NCI-H524 (cell line): ENCODE measurements at regions not wholly inside any gene's neighbourhood (a gene's known extent, or its start where the extent isn't known, plus 50 kb on each side); places are given as distances from the start of the nearest gene placed in this dataset.

Source experiments
- DNase-seq, 2 experiments: peaks; one replicate each; lab custom pipeline; 2025; lab: John Stamatoyannopoulos, UW

DNA sequence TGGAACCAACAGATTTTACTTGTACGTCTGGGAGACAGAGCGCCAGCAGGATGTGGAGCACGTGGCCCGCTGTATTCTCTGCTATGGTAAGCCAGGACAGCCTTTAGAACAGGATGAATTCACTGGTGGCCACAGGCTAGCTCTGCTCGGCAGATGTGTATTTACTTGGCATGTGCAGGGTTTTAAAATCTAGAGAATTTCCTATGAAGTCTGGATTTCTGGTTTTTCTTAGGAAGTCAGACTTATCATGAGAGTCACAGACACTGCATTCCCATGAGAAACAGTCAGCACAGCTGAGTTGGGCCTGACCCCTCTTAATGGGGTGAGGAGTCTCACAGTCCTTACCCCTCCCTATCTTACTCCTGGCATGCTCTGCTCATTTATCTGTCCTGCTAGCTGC is 84.6 kb upstream of the COL6A5 start:
- DNase-seq = no peak

DNA sequence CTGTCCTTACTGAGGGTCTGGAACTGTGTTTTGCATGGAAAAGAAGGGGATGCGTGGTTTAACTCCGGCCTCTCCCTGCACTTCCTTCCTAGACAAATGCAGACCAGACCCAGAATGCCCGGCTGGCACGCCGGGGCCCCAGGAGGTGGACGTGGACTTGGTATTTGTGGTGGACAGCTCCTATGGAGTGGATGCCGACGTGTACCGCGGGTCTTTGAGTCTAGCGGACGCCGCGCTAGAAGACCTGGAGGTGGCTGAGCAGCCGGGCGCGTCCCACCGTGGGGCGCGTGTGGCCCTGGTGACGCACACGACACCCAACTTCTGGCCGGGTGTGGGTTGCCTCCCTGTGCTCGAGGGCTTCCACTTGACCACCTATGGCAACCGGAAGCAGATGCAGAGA is 81.8 kb upstream of the COL6A5 start:
- DNase-seq = no peak

DNA sequence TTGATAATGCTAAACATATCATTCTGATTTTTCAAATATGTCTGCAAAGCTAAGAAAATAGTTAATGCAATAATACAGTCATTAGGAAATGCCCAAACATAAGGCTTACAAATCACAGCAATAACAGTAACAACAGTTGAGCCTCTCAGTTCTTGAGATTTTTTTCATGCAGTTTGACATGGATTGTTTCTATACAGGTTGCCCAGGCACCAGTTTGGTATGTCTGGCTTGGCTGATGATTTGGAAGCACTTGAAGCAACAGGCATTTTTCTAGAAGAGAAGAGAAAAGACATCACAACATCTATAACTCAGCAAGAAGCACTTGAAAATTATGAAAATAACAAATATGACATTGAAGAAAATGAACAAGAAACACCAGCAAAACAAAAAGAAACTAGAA is 78.7 kb upstream of the COL6A5 start:
- no peak for DNase-seq

DNA sequence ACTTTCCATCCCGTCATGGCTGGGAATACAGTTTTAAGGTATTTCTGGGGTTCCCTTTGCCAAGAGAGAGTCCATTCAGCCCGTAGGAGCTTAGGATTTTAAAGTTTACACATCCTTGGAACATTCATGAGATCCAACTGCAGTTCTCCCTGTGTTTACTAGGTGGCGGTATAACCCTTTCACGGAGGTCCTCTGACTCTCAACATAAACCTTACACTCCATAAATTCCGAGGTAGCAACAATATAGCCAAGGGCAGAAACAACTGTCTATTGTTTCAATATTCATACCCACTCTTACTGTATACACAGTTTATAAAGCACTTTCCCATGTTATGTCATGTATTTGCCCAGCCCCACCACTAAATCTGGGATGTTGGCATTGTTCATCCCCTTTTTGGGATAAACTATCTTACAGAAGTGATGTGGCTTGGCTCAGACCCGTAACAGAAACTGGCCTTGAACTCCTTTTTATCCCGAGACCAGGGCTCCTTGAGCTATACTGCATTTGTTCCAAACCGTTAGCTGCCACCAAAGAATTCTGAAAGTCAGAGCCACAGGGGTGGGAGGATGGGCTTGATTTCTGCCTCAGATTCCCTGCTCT is 69.2 kb upstream of the COL6A5 start:
- DNase-seq = peak in 1 of 2 experiments; percentile 63

DNA sequence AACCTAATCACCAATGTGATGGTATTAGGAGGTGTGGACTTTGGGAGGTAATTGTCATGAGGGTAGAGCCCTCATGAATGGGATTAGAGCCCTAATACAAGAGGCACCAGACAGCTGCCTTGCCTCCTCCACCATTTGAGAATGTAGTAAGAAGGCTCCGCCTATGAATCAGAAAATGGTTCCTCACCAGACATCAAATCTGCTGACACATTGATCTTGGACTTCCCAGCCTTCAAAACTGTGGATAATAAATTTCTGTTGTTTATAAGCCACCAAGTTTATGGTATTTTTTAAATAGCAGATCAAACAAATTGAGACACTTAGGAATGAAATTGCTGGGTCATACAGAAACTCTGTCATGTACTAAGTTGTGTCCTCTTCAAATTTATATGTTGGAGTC is 56.8 kb upstream of the COL6A5 start:
- DNase-seq = no peak

DNA sequence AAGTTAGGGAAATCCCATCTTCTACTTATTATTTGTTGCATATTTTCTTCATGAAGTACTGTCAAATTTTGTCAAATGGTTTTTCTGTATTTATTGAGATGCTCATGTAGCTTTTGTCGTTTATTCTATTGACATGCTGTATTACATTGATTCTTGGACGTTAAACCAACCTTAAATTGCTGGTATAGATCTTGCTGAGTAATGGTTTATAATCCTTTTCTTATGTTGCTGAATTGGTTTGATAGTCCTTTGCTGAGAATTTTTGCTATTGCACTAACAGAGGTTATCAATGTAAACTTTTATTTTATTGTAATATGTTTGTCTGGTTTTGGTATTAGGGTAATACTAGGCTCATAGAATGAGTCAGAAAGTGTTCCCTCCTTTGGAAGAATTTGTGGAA is 54.3 kb upstream of the COL6A5 start:
- no peak for DNase-seq

DNA sequence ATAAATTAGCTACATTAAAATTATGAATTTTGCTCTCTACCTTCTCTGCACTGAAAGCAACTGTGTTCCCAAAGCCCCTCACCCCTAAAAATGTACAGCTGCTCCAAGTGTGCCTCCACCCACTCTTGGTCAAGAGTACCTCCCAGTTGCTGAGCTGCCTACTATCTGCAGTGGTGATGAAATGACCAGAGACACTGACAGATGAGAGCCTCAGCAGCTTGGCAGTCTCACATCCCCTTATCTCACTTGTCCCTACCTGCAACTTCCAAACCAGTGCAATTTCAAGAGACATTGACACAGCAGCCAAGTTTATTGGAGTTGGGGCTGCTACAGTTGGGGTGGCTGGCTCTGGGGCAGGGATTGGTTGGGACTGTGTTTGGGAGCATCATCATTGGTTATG is 52.2 kb upstream of the COL6A5 start:
- no peak for DNase-seq
